ENCODE measurements at regions not wholly inside any gene's neighbourhood (a gene's known extent, or its start where the extent isn't known, plus 50 kb on each side); places are given as distances from the start of the nearest gene placed in this dataset.
"Not testable (repeated sequence)": the region's sequence is repeated elsewhere in the genome, so short reads cannot be mapped to it uniquely, and the experiment has no call there.

- no peaks in the 10 kb centered on the region for H3K4me1 Mint-ChIP-seq
- peaks cover 0 to 8% of the 10 kb centered on the region in 2 donors for H3K9me3 Mint-ChIP-seq
- DNase-seq (no peak), ATAC-seq (no peak)
- H3K4me3 Mint-ChIP-seq, result no peak overlapping the region
- no peaks in the 10 kb centered on the region for H3K27me3 Mint-ChIP-seq
- no peak overlapping the region for H3K27ac Mint-ChIP-seq
Observed at GRCh38 chrX:124426288-124427169, 80.2 kb downstream of the SH2D1A start.

- DNase-seq (no peak), ATAC-seq (no peak)
- no peaks in the 10 kb centered on the region for H3K4me1 Mint-ChIP-seq
- no peaks in the 10 kb centered on the region for H3K27me3 Mint-ChIP-seq
- no peaks in the 10 kb centered on the region for H3K9me3 Mint-ChIP-seq
- no peak overlapping the region for H3K27ac Mint-ChIP-seq
- H3K4me3 Mint-ChIP-seq, result no peak overlapping the region
Observed at GRCh38 chrX:124433186-124433585, 86.8 kb downstream of the SH2D1A start.

- no peak for ATAC-seq
- Mint-ChIP-seq H3K27me3 (no peaks in the 10 kb centered on the region), H3K9me3 (no peaks in the 10 kb centered on the region), H3K27ac (no peak overlapping the region), H3K4me1 (no peaks in the 10 kb centered on the region), H3K4me3 (no peak overlapping the region)
- DNase-seq, result no peak
Observed at GRCh38 chrX:124435616-124436015, 89.3 kb downstream of the SH2D1A start.

- no peaks in the 10 kb centered on the region for H3K9me3 Mint-ChIP-seq
- no peak for ATAC-seq
- H3K27me3 Mint-ChIP-seq, result no peaks in the 10 kb centered on the region
- H3K27ac Mint-ChIP-seq, result no peak overlapping the region
- peaks cover 22% of the 10 kb centered on the region for H3K4me1 Mint-ChIP-seq
- no peak for DNase-seq
- H3K4me3 Mint-ChIP-seq, result no peak overlapping the region
Observed at GRCh38 chrX:124440695-124441094, 94.3 kb downstream of the SH2D1A start.

GRCh38 chrX:124441971-124442590, 95.7 kb downstream of the SH2D1A start:
- no peaks in the 10 kb centered on the region for H3K9me3 Mint-ChIP-seq
- no peak overlapping the region for H3K4me3 Mint-ChIP-seq

GRCh38 chrX:124455966-124456365, 109.6 kb downstream of the SH2D1A start:
- ATAC-seq (no peak), DNase-seq (no peak)
- H3K27ac Mint-ChIP-seq, result no peak overlapping the region
- no peaks in the 10 kb centered on the region for H3K9me3 Mint-ChIP-seq
- no peaks in the 10 kb centered on the region for H3K4me1 Mint-ChIP-seq
- H3K27me3 Mint-ChIP-seq, result no peaks in the 10 kb centered on the region
- H3K4me3 Mint-ChIP-seq, result no peak overlapping the region

More at GRCh38 chrX:124441971-124442590, 95.7 kb downstream of the SH2D1A start:
- Mint-ChIP-seq H3K27ac (peak overlapping the region in 1 of 2 donors; percentile 64), H3K27me3 (no peaks in the 10 kb centered on the region), H3K4me1 (peaks cover 22% of the 10 kb centered on the region)
- DNase-seq (no peak), ATAC-seq (no peak)

- not testable (repeated sequence) for H3K27ac Mint-ChIP-seq, H3K9me3 Mint-ChIP-seq, H3K4me1 Mint-ChIP-seq, H3K4me3 Mint-ChIP-seq, DNase-seq, H3K27me3 Mint-ChIP-seq, ATAC-seq
Observed at GRCh38 chrX:124459851-124460250, 113.5 kb downstream of the SH2D1A start.

- Mint-ChIP-seq H3K4me1 (no peaks in the 10 kb centered on the region), H3K9me3 (no peaks in the 10 kb centered on the region), H3K4me3 (no peak overlapping the region), H3K27ac (no peak overlapping the region), H3K27me3 (no peaks in the 10 kb centered on the region)
- ATAC-seq (no peak), DNase-seq (no peak)
Observed at GRCh38 chrX:124462931-124463330, 116.6 kb downstream of the SH2D1A start.

GRCh38 chrX:124467202-124467601, 120.8 kb downstream of the SH2D1A start:
- ATAC-seq (no peak), DNase-seq (no peak)
- Mint-ChIP-seq H3K4me3 (no peak overlapping the region), H3K9me3 (no peaks in the 10 kb centered on the region), H3K4me1 (no peaks in the 10 kb centered on the region), H3K27ac (no peak overlapping the region), H3K27me3 (no peaks in the 10 kb centered on the region)

- no peak for ATAC-seq
- H3K4me3 Mint-ChIP-seq, result no peak overlapping the region
- no peak overlapping the region for H3K27ac Mint-ChIP-seq
Observed at GRCh38 chrX:124475358-124475757, 129.0 kb downstream of the SH2D1A start.

GRCh38 chrX:124476562-124476961, 130.2 kb downstream of the SH2D1A start:
- ATAC-seq (no peak), DNase-seq (no peak)
- Mint-ChIP-seq H3K27me3 (no peaks in the 10 kb centered on the region), H3K4me1 (no peaks in the 10 kb centered on the region), H3K9me3 (no peaks in the 10 kb centered on the region), H3K27ac (no peak overlapping the region), H3K4me3 (no peak overlapping the region)

More at GRCh38 chrX:124475358-124475757, 129.0 kb downstream of the SH2D1A start:
- no peak for DNase-seq
- H3K27me3 Mint-ChIP-seq, result no peaks in the 10 kb centered on the region
- no peaks in the 10 kb centered on the region for H3K9me3 Mint-ChIP-seq
- H3K4me1 Mint-ChIP-seq, result no peaks in the 10 kb centered on the region

- ATAC-seq, result no peak
- no peaks in the 10 kb centered on the region for H3K9me3 Mint-ChIP-seq
- no peak overlapping the region for H3K4me3 Mint-ChIP-seq
- H3K4me1 Mint-ChIP-seq, result no peaks in the 10 kb centered on the region
- no peak for DNase-seq
- no peak overlapping the region for H3K27ac Mint-ChIP-seq
- no peaks in the 10 kb centered on the region for H3K27me3 Mint-ChIP-seq
Observed at GRCh38 chrX:124478046-124478445, 131.7 kb downstream of the SH2D1A start.

- no peaks in the 10 kb centered on the region for H3K27me3 Mint-ChIP-seq
- H3K4me1 Mint-ChIP-seq, result no peaks in the 10 kb centered on the region
- DNase-seq (no peak), ATAC-seq (no peak)
- no peaks in the 10 kb centered on the region for H3K9me3 Mint-ChIP-seq
- H3K27ac Mint-ChIP-seq, result no peak overlapping the region
- H3K4me3 Mint-ChIP-seq, result no peak overlapping the region
Observed at GRCh38 chrX:124488412-124489161, 142.2 kb downstream of the SH2D1A start.

- Mint-ChIP-seq H3K27ac (no peak overlapping the region), H3K4me3 (no peak overlapping the region), H3K9me3 (no peaks in the 10 kb centered on the region), H3K4me1 (no peaks in the 10 kb centered on the region), H3K27me3 (no peaks in the 10 kb centered on the region)
- ATAC-seq (no peak), DNase-seq (no peak)
Observed at GRCh38 chrX:124493984-124494383, 147.6 kb downstream of the SH2D1A start.

- Mint-ChIP-seq H3K4me3 (no peak overlapping the region), H3K27ac (no peak overlapping the region), H3K27me3 (no peaks in the 10 kb centered on the region), H3K9me3 (no peaks in the 10 kb centered on the region), H3K4me1 (peaks cover 13% of the 10 kb centered on the region)
- ATAC-seq (peak; percentile 74), DNase-seq (no peak)
Observed at GRCh38 chrX:124497386-124497785, 151.0 kb downstream of the SH2D1A start.

- no peaks in the 10 kb centered on the region for H3K27me3 Mint-ChIP-seq
- H3K4me3 Mint-ChIP-seq, result peak overlapping the region in 1 of 2 donors; percentile 37
- H3K9me3 Mint-ChIP-seq, result no peaks in the 10 kb centered on the region
- H3K4me1 Mint-ChIP-seq, result peaks cover 21% of the 10 kb centered on the region
- ATAC-seq (no peak), DNase-seq (no peak)
- H3K27ac Mint-ChIP-seq, result peak overlapping the region in 1 of 2 donors; percentile 33
Observed at GRCh38 chrX:124501586-124501985, 155.2 kb downstream of the SH2D1A start.
